Activated CD4-positive, alpha-beta memory T cell treated with anti-CD3 and anti-CD28 coated beads, Interleukin-2, amount 10 ng/mL, durations not matched to agents 7 days and 5 days (primary cell): ENCODE measurements at regions not wholly inside any gene's neighbourhood (a gene's known extent, or its start where the extent isn't known, plus 50 kb on each side); places are given as distances from the start of the nearest gene placed in this dataset.

ENCODE experiments used
- CTCF ChIA-PET: fragments of 350-600 bp; sonication (Branson Sonifier 250); formaldehyde crosslinking; loops from one replicate; lab custom pipeline; 2021; ENCODE audit warnings: antibody characterized with exemption, inconsistent platforms; lab: Charles Lee
- POLR2A ChIA-PET: fragments of 350-600 bp; sonication (Branson Sonifier 250); formaldehyde crosslinking; loops from one replicate; lab custom pipeline; 2021; ENCODE audit warnings: antibody characterized with exemption; lab: Charles Lee
- DNase-seq: peaks from one replicate; pipeline ENCODE4 v3.0.0-alpha.2; 2020
- H3K27ac Mint-ChIP-seq: one replicate; pipeline ENCODE4 v1.8.0; 2021; ENCODE audit warnings: mild to moderate bottlenecking, mixed read lengths
- H3K27me3 Mint-ChIP-seq: one replicate; pipeline ENCODE4 v1.8.0; 2021; ENCODE audit warnings: mixed read lengths
- H3K36me3 Mint-ChIP-seq: one replicate; pipeline ENCODE4 v1.8.0; 2021; ENCODE audit warnings: low read depth, mixed read lengths
- H3K4me1 Mint-ChIP-seq: one replicate; pipeline ENCODE4 v1.8.0; 2021; ENCODE audit warnings: mixed read lengths
- H3K4me3 Mint-ChIP-seq: one replicate; pipeline ENCODE4 v1.8.0; 2021; ENCODE audit warnings: mild to moderate bottlenecking, mixed read lengths
- H3K9me3 Mint-ChIP-seq: one replicate; pipeline ENCODE4 v1.8.0; 2021; ENCODE audit warnings: mixed read lengths

- DNase-seq, result no peak
Observed at GRCh38 chr13:78759704-78760103, 100.7 kb upstream of the OBI1 start.

GRCh38 chr13:78758549-78758948 lies 99.6 kb upstream of the OBI1 start:
- POLR2A ChIA-PET, result no interaction called here
- no peak overlapping the region for H3K4me3 Mint-ChIP-seq

More at GRCh38 chr13:78759704-78760103, 100.7 kb upstream of the OBI1 start:
- no peaks in the 10 kb centered on the region for H3K4me1 Mint-ChIP-seq
- ChIA-PET POLR2A (no interaction called here), CTCF (no interaction called here)
- no peak overlapping the region for H3K27ac Mint-ChIP-seq
- no peaks in the 10 kb centered on the region for H3K9me3 Mint-ChIP-seq
- H3K27me3 Mint-ChIP-seq, result peaks cover 3% of the 10 kb centered on the region
- H3K4me3 Mint-ChIP-seq, result no peak overlapping the region
- H3K36me3 Mint-ChIP-seq, result no peaks in the 10 kb centered on the region

GRCh38 chr13:78753435-78753834 lies 94.5 kb upstream of the OBI1 start:
- no peaks in the 10 kb centered on the region for H3K36me3 Mint-ChIP-seq
- no peak overlapping the region for H3K27ac Mint-ChIP-seq
- CTCF ChIA-PET, result no interaction called here
- peaks cover 5% of the 10 kb centered on the region for H3K27me3 Mint-ChIP-seq
- H3K4me3 Mint-ChIP-seq, result no peak overlapping the region
- H3K4me1 Mint-ChIP-seq, result no peaks in the 10 kb centered on the region
- POLR2A ChIA-PET, result no interaction called here
- no peak for DNase-seq
- no peaks in the 10 kb centered on the region for H3K9me3 Mint-ChIP-seq

More at GRCh38 chr13:78758549-78758948, 99.6 kb upstream of the OBI1 start:
- H3K27ac Mint-ChIP-seq, result no peak overlapping the region
- no peaks in the 10 kb centered on the region for H3K4me1 Mint-ChIP-seq
- no peaks in the 10 kb centered on the region for H3K36me3 Mint-ChIP-seq
- no peaks in the 10 kb centered on the region for H3K9me3 Mint-ChIP-seq
- peaks cover 5% of the 10 kb centered on the region for H3K27me3 Mint-ChIP-seq
- CTCF ChIA-PET, result no interaction called here
- DNase-seq, result no peak

GRCh38 chr13:78750735-78751134 lies 91.8 kb upstream of the OBI1 start:
- ChIA-PET CTCF (no interaction called here), POLR2A (no interaction called here)
- H3K36me3 Mint-ChIP-seq, result no peaks in the 10 kb centered on the region
- H3K27me3 Mint-ChIP-seq, result peaks cover 2% of the 10 kb centered on the region
- H3K9me3 Mint-ChIP-seq, result no peaks in the 10 kb centered on the region
- no peak overlapping the region for H3K27ac Mint-ChIP-seq
- H3K4me1 Mint-ChIP-seq, result no peaks in the 10 kb centered on the region
- no peak overlapping the region for H3K4me3 Mint-ChIP-seq
- DNase-seq, result no peak

GRCh38 chr13:78743973-78744372 lies 85.0 kb upstream of the OBI1 start:
- CTCF ChIA-PET, result no interaction called here
- POLR2A ChIA-PET, result no interaction called here
- Mint-ChIP-seq H3K4me1 (no peaks in the 10 kb centered on the region), H3K27ac (no peak overlapping the region), H3K4me3 (no peak overlapping the region), H3K27me3 (no peaks in the 10 kb centered on the region), H3K9me3 (no peaks in the 10 kb centered on the region), H3K36me3 (no peaks in the 10 kb centered on the region)
- no peak for DNase-seq

GRCh38 chr13:78742659-78743058 lies 83.7 kb upstream of the OBI1 start:
- ChIA-PET POLR2A (no interaction called here), CTCF (no interaction called here)
- H3K9me3 Mint-ChIP-seq, result no peaks in the 10 kb centered on the region
- no peak for DNase-seq
- no peak overlapping the region for H3K27ac Mint-ChIP-seq
- H3K4me3 Mint-ChIP-seq, result no peak overlapping the region
- H3K36me3 Mint-ChIP-seq, result no peaks in the 10 kb centered on the region
- H3K27me3 Mint-ChIP-seq, result peaks cover 1% of the 10 kb centered on the region
- no peaks in the 10 kb centered on the region for H3K4me1 Mint-ChIP-seq

- Mint-ChIP-seq H3K27ac (no peak overlapping the region), H3K36me3 (no peaks in the 10 kb centered on the region), H3K27me3 (peaks cover 7% of the 10 kb centered on the region), H3K4me3 (no peak overlapping the region), H3K9me3 (no peaks in the 10 kb centered on the region), H3K4me1 (no peaks in the 10 kb centered on the region)
- DNase-seq, result no peak
- ChIA-PET POLR2A (no interaction called here), CTCF (no interaction called here)
Observed at GRCh38 chr13:78736142-78736541, 77.2 kb upstream of the OBI1 start.

GRCh38 chr13:78732445-78733017 lies 73.6 kb upstream of the OBI1 start:
- peaks cover 6% of the 10 kb centered on the region for H3K27me3 Mint-ChIP-seq
- H3K27ac Mint-ChIP-seq, result no peak overlapping the region
- H3K4me3 Mint-ChIP-seq, result no peak overlapping the region
- H3K9me3 Mint-ChIP-seq, result no peaks in the 10 kb centered on the region
- no peak for DNase-seq
- no peaks in the 10 kb centered on the region for H3K4me1 Mint-ChIP-seq
- ChIA-PET CTCF (no interaction called here), POLR2A (no interaction called here)
- H3K36me3 Mint-ChIP-seq, result no peaks in the 10 kb centered on the region

GRCh38 chr13:78722700-78723099 lies 63.7 kb upstream of the OBI1 start:
- H3K27ac Mint-ChIP-seq, result no peak overlapping the region
- no peaks in the 10 kb centered on the region for H3K36me3 Mint-ChIP-seq
- POLR2A ChIA-PET, result no interaction called here
- no peak overlapping the region for H3K4me3 Mint-ChIP-seq
- peaks cover 1% of the 10 kb centered on the region for H3K27me3 Mint-ChIP-seq
- H3K9me3 Mint-ChIP-seq, result no peaks in the 10 kb centered on the region
- H3K4me1 Mint-ChIP-seq, result no peaks in the 10 kb centered on the region
- CTCF ChIA-PET, result no interaction called here
- DNase-seq, result no peak

GRCh38 chr13:78719367-78719766 lies 60.4 kb upstream of the OBI1 start:
- Mint-ChIP-seq H3K4me3 (no peak overlapping the region), H3K9me3 (no peaks in the 10 kb centered on the region), H3K36me3 (no peaks in the 10 kb centered on the region), H3K27me3 (peaks cover 3% of the 10 kb centered on the region), H3K4me1 (peaks cover 2% of the 10 kb centered on the region), H3K27ac (no peak overlapping the region)
- no peak for DNase-seq
- CTCF ChIA-PET, result no interaction called here
- POLR2A ChIA-PET, result no interaction called here

GRCh38 chr13:78714717-78715116 lies 55.8 kb upstream of the OBI1 start:
- POLR2A ChIA-PET, result no interaction called here
- H3K4me3 Mint-ChIP-seq, result no peak overlapping the region

GRCh38 chr13:78712831-78713230 lies 53.9 kb upstream of the OBI1 start:
- no peak overlapping the region for H3K4me3 Mint-ChIP-seq
- H3K4me1 Mint-ChIP-seq, result peaks cover 2% of the 10 kb centered on the region
- CTCF ChIA-PET, result no interaction called here
- no peak overlapping the region for H3K27ac Mint-ChIP-seq
- peaks cover 4% of the 10 kb centered on the region for H3K27me3 Mint-ChIP-seq
- H3K36me3 Mint-ChIP-seq, result no peaks in the 10 kb centered on the region
- POLR2A ChIA-PET, result no interaction called here
- DNase-seq, result no peak
- H3K9me3 Mint-ChIP-seq, result no peaks in the 10 kb centered on the region

More at GRCh38 chr13:78714717-78715116, 55.8 kb upstream of the OBI1 start:
- H3K27ac Mint-ChIP-seq, result no peak overlapping the region
- H3K9me3 Mint-ChIP-seq, result no peaks in the 10 kb centered on the region
- H3K36me3 Mint-ChIP-seq, result no peaks in the 10 kb centered on the region
- H3K27me3 Mint-ChIP-seq, result peaks cover 3% of the 10 kb centered on the region
- CTCF ChIA-PET, result no interaction called here
- no peak for DNase-seq
- peaks cover 2% of the 10 kb centered on the region for H3K4me1 Mint-ChIP-seq

- Mint-ChIP-seq H3K4me1 (no peaks in the 10 kb centered on the region), H3K27ac (no peak overlapping the region), H3K4me3 (no peak overlapping the region), H3K36me3 (no peaks in the 10 kb centered on the region), H3K9me3 (no peaks in the 10 kb centered on the region), H3K27me3 (peaks cover 4% of the 10 kb centered on the region)
- ChIA-PET POLR2A (no interaction called here), CTCF (no interaction called here)
- no peak for DNase-seq
Observed at GRCh38 chr13:78709028-78709427, 50.1 kb upstream of the OBI1 start.
